Erythroblast (primary cell): ENCODE measurements at regions not wholly inside any gene's neighbourhood (a gene's known extent, or its start where the extent isn't known, plus 50 kb on each side); places are given as distances from the start of the nearest gene placed in this dataset.

ENCODE experiments used
- GATA1 ChIP-seq: IDR thresholded peaks from 2 replicates; pipeline ENCODE4 v1.6.1; 2011; ENCODE audit warnings: low read depth, mild to moderate bottlenecking, control low read depth, low read length, moderate library complexity
- POLR2A ChIP-seq: IDR thresholded peaks from 2 replicates; pipeline ENCODE4 v1.6.1; 2011; ENCODE audit warnings: mild to moderate bottlenecking, low read length

DNA sequence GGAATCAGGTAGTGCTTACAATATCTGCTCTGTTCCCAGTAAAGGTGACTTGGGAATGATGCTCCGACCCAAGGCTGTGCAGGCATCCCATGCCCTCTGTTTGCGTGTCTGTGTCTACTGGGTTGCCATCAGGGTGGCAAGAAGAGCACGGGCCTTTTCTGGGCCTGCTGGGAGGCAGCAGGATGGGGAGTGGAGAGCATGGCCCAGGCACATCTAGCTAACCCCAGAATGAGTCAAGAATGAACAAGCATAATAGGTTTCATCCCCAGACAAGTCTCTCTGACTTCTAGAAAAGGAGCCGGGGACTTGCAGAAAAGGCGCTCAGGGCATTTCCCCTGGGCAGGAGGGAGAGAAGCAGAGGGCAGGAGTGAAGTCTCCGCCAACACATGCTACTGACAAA lies 260.4 kb downstream of the IRX1 start:
- no peak for TF ChIP-seq POLR2A
- no peak for TF ChIP-seq GATA1
